IMR-90 (cell line): ENCODE measurements at regions not wholly inside any gene's neighbourhood (a gene's known extent, or its start where the extent isn't known, plus 50 kb on each side); places are given as distances from the start of the nearest gene placed in this dataset.

Source experiments
- ATAC-seq: fragments of 200-7000 bp; cut with Tn5 transposase; 2 replicates; pipeline ENCODE4 v1.9.1; 2020; ENCODE audit warnings: low read depth, mild to moderate bottlenecking, moderate library complexity
- BruUV-seq: library from RNA; stranded (reverse); fragments of 400-500 nt; replicated peaks from 2 replicates; lab custom pipeline; 2021; lab: Mats Ljungman, UMichigan
- CTCF ChIA-PET: fragments of 300-600 bp; formaldehyde crosslinking; extraction: SDS; loops from one replicate; lab custom pipeline; 2021; ENCODE audit warnings: antibody characterized with exemption; lab: Yijun Ruan, JAX
- POLR2A ChIA-PET: fragments of 300-600 bp; sonication (Branson Sonifier 250); formaldehyde crosslinking; loops from one replicate; lab custom pipeline; 2022; ENCODE audit warnings: antibody characterized with exemption; ENCODE audit not compliant: unreplicated experiment; lab: Charles Lee
- DNase-seq: peaks from one replicate; pipeline ENCODE4 v3.0.0; 2013
- H2AFZ ChIP-seq: replicated peaks from 2 replicates; pipeline ENCODE3; 2013; ENCODE audit warnings: low read length, mild to moderate bottlenecking; ENCODE audit not compliant: poor library complexity
- H2AK5ac ChIP-seq: 2 replicates; pipeline ENCODE4 v1.6.1; 2013; ENCODE audit warnings: low read depth, low read length, inconsistent platforms
- H2AK9ac ChIP-seq: replicated peaks from 2 replicates; pipeline ENCODE3; 2013; ENCODE audit warnings: mild to moderate bottlenecking, low read depth, low read length, moderate library complexity; ENCODE audit not compliant: poor library complexity
- H2BK120ac ChIP-seq: 2 replicates; pipeline ENCODE4 v1.6.1; 2013; ENCODE audit warnings: low read depth, low read length, inconsistent platforms
- H2BK15ac ChIP-seq: 3 replicates; pipeline ENCODE4 v1.6.1; 2013; ENCODE audit warnings: low read depth, low read length, inconsistent platforms
- H2BK20ac ChIP-seq: 2 replicates; pipeline ENCODE4 v1.6.1; 2013; ENCODE audit warnings: low read depth, mild to moderate bottlenecking, inconsistent platforms, low read length, moderate library complexity
- H2BK5ac ChIP-seq: 2 replicates; pipeline ENCODE4 v1.6.1; 2013; ENCODE audit warnings: mild to moderate bottlenecking, low read depth, low read length, inconsistent platforms; ENCODE audit not compliant: poor library complexity, severe bottlenecking
- H3K14ac ChIP-seq: replicated peaks from 2 replicates; pipeline ENCODE4 v1.6.1; 2013; ENCODE audit warnings: low read depth, low read length, inconsistent platforms
- H3K18ac ChIP-seq: 2 replicates; pipeline ENCODE4 v1.6.1; 2013; ENCODE audit warnings: low read depth, low read length, control low read depth
- H3K23ac ChIP-seq: 2 replicates; pipeline ENCODE4 v1.6.1; 2013; ENCODE audit warnings: low read depth, low read length, inconsistent platforms
- H3K27ac ChIP-seq: 2 replicates; pipeline ENCODE4 v1.5.1; 2013; ENCODE audit warnings: mild to moderate bottlenecking, control low read depth, low read length; ENCODE audit not compliant: insufficient read depth
- H3K27me3 ChIP-seq: 2 replicates; pipeline ENCODE4 v1.6.1; 2013; ENCODE audit warnings: low read length; ENCODE audit not compliant: control insufficient read depth, insufficient read depth
- H3K36me3 ChIP-seq: 2 replicates; pipeline ENCODE4 v1.6.1; 2013; ENCODE audit warnings: low read length, mixed read lengths; ENCODE audit not compliant: control insufficient read depth, insufficient read depth
- H3K4ac ChIP-seq: 2 replicates; pipeline ENCODE4 v1.6.1; 2013; ENCODE audit warnings: low read depth, low read length, inconsistent platforms
- H3K4me1 ChIP-seq: 2 replicates; pipeline ENCODE4 v1.6.1; 2013; ENCODE audit warnings: low read length, mixed read lengths; ENCODE audit not compliant: control insufficient read depth, insufficient read depth
- H3K4me2 ChIP-seq: 2 replicates; pipeline ENCODE4 v1.6.1; 2013; ENCODE audit warnings: low read depth, mild to moderate bottlenecking, control low read depth, low read length, moderate library complexity
- H3K4me3 ChIP-seq: 2 replicates; pipeline ENCODE4 v1.5.1; 2013; ENCODE audit warnings: low read depth, mild to moderate bottlenecking, control low read depth, low read length, moderate library complexity; ENCODE audit not compliant: insufficient read depth
- H3K56ac ChIP-seq: 2 replicates; pipeline ENCODE4 v1.6.1; 2013; ENCODE audit warnings: low read length, inconsistent platforms; ENCODE audit not compliant: insufficient read depth; ENCODE audit errors: extremely low read depth
- H3K79me1 ChIP-seq, 2 experiments: 2 replicates each; pipeline ENCODE4 v1.6.1; 2013; ENCODE audit warnings: low read length in 2 of 2, inconsistent platforms in 1 of 2, low read depth in 1 of 2
- H3K9ac ChIP-seq: 2 replicates; pipeline ENCODE4 v1.6.1; 2013; ENCODE audit warnings: low read depth, low read length, control low read depth
- H3K9me1 ChIP-seq: 2 replicates; pipeline ENCODE4 v1.6.1; 2013; ENCODE audit warnings: low read length, inconsistent platforms; ENCODE audit not compliant: insufficient read depth
- H3K9me3 ChIP-seq: 2 replicates; pipeline ENCODE4 v1.6.1; 2013; ENCODE audit warnings: low read length; ENCODE audit not compliant: control insufficient read depth, insufficient read depth
- H4K20me1 ChIP-seq: 2 replicates; pipeline ENCODE4 v1.6.1; 2013; ENCODE audit warnings: low read length, inconsistent platforms; ENCODE audit not compliant: insufficient read depth
- H4K5ac ChIP-seq: 2 replicates; pipeline ENCODE4 v1.6.1; 2013; ENCODE audit warnings: mild to moderate bottlenecking, low read depth, low read length, control low read depth
- H4K8ac ChIP-seq, 2 experiments: 2 replicates each; pipeline ENCODE4 v1.6.1; 2013; ENCODE audit warnings: low read depth in 2 of 2, low read length in 2 of 2, control low read depth in 1 of 2, inconsistent platforms in 1 of 2
- H4K91ac ChIP-seq: 2 replicates; pipeline ENCODE4 v1.6.1; 2013; ENCODE audit warnings: low read depth, low read length, inconsistent platforms; ENCODE audit not compliant: insufficient read depth
- MXI1 ChIP-seq: IDR thresholded peaks from 2 replicates; pipeline ENCODE4 v1.6.1; 2012; ENCODE audit warnings: low read depth, mild to moderate bottlenecking, low read length, moderate library complexity, borderline replicate concordance
- dilution Hi-C: fragments of 300-500 bp; cut with HindIII; formaldehyde crosslinking; loops from one replicate; pipeline ENCODE4 v1.14.3; 2018; ENCODE audit warnings: low sequenced_read_pairs; ENCODE audit not compliant: unreplicated experiment
- in situ Hi-C: fragments of 300-500 bp; cut with MboI; formaldehyde crosslinking; loops from 3 replicates; pipeline ENCODE4 v1.14.3; 2019; ENCODE audit warnings: low sequenced_read_pairs, inconsistent platforms, mixed read lengths
- intact Hi-C: fragments of 100-400 bp; cut with micrococcal nuclease; formaldehyde crosslinking; loops from 2 replicates; pipeline ENCODE4 v1.10.0; 2022

- H3K23ac ChIP-seq: no peak overlapping the region
- H4K8ac ChIP-seq: no peak overlapping the region
- no peak overlapping the region for H3K4me3 ChIP-seq
- no peak overlapping the region for H2BK120ac ChIP-seq
- no peak overlapping the region for H3K14ac ChIP-seq
- no peak for TF ChIP-seq MXI1
- H3K4me1 ChIP-seq: peaks cover 16% of the 10 kb centered on the region; the same call in 1 of the 2 replicates
- H2AFZ ChIP-seq: no peak overlapping the region
- no peak overlapping the region for H2AK5ac ChIP-seq
- no peak overlapping the region for H3K9ac ChIP-seq
- dilution Hi-C loops (no loop called here), intact Hi-C loops (loop anchor here (2.0 kb wide), 1 partner anchor 68 kb away; no protein-coding TSS in a partner anchor), in situ Hi-C loops (no loop called here)
- H4K91ac ChIP-seq: no peak overlapping the region
- H3K18ac ChIP-seq: no peak overlapping the region
- no TSS peak for BruUV-seq
- no peak overlapping the region for H2BK5ac ChIP-seq
- ChIA-PET POLR2A (no interaction called here), CTCF (no interaction called here)
- H3K27ac ChIP-seq: no peak overlapping the region
- H4K5ac ChIP-seq: no peak overlapping the region
- no peak overlapping the region for H2AK9ac ChIP-seq
- H3K4ac ChIP-seq: no peak overlapping the region
- DNase-seq (no peak), ATAC-seq (no peak; the same call in 1 of the 2 replicates)
- peaks cover 5% of the 10 kb centered on the region for H3K27me3 ChIP-seq
- no peak overlapping the region for H2BK20ac ChIP-seq
- H3K9me3 ChIP-seq: no peaks in the 10 kb centered on the region
- no peak overlapping the region for H3K56ac ChIP-seq
- no peak overlapping the region for H2BK15ac ChIP-seq
- H3K4me2 ChIP-seq: no peak overlapping the region
- peaks cover 11% of the 10 kb centered on the region for H3K9me1 ChIP-seq
- no peaks in the 10 kb centered on the region for H4K20me1 ChIP-seq
- no peaks in the 10 kb centered on the region for H3K36me3 ChIP-seq
- no peaks in the 10 kb centered on the region for H3K79me1 ChIP-seq
Measured at GRCh38 chr11:45021001-45021400, 70.3 kb upstream of the TP53I11 start.
